Endothelial cell of umbilical vein (primary cell): ENCODE measurements at regions not wholly inside any gene's neighbourhood (a gene's known extent, or its start where the extent isn't known, plus 50 kb on each side); places are given as distances from the start of the nearest gene placed in this dataset.

ENCODE experiments used
- BruUV-seq: library from RNA; stranded (reverse); fragments of 400-500 nt; replicated peaks from 2 replicates; lab custom pipeline; 2021; lab: Mats Ljungman, UMichigan
- CTCF ChIA-PET: fragments of 300-600, 350-600 bp; sonication (Branson Sonifier 250); formaldehyde crosslinking; loops from one replicate; lab custom pipeline; 2021; ENCODE audit warnings: antibody characterized with exemption, inconsistent platforms; lab: Charles Lee
- POLR2A ChIA-PET: fragments of 300-600, 350-600 bp; sonication (Branson Sonifier 250); formaldehyde crosslinking; loops from one replicate; lab custom pipeline; 2021; ENCODE audit warnings: antibody characterized with exemption, inconsistent platforms; lab: Charles Lee
- DNase-seq: peaks from one replicate; pipeline ENCODE4 v3.0.0-alpha.2; 2011; ENCODE audit warnings: low read depth, low spot score
- FAIRE-seq: peaks from 2 replicates; lab custom pipeline; 2011; peaks lifted over from hg19 to GRCh38; lab: Jason Lieb, UNC
- H2AFZ ChIP-seq: 2 replicates; pipeline ENCODE4 v1.6.0; 2012; ENCODE audit warnings: low read depth, low read length, control low read depth, inconsistent platforms
- H3K27ac ChIP-seq: 2 replicates; pipeline ENCODE4 v1.5.1; 2011; ENCODE audit warnings: low read depth, mild to moderate bottlenecking, control low read depth, low read length, moderate library complexity; ENCODE audit not compliant: insufficient read depth
- H3K27me3 ChIP-seq, 2 experiments: 2 replicates each; pipeline versions ENCODE4 v1.6.0 to v1.6.1; 2011; ENCODE audit warnings: low read length in 2 of 2, mixed read lengths in 1 of 2; ENCODE audit not compliant: control insufficient read depth in 2 of 2, insufficient read depth in 2 of 2
- H3K36me3 ChIP-seq, 2 experiments: 2 replicates in 1 of 2; 3 replicates in 1 of 2; pipeline ENCODE4 v1.5.1; 2011; ENCODE audit warnings: low read length in 2 of 2, mild to moderate bottlenecking in 1 of 2, moderate library complexity in 1 of 2; ENCODE audit not compliant: control insufficient read depth in 2 of 2, insufficient read depth in 2 of 2; ENCODE audit errors: extremely low read depth in 1 of 2
- H3K4me1 ChIP-seq: 3 replicates; pipeline ENCODE4 v1.5.1; 2011; ENCODE audit warnings: mild to moderate bottlenecking, low read length; ENCODE audit not compliant: control insufficient read depth, insufficient read depth; ENCODE audit errors: extremely low read depth
- H3K4me2 ChIP-seq: 2 replicates; pipeline ENCODE4 v1.6.1; 2011; ENCODE audit warnings: low read length, control low read depth, mixed read lengths; ENCODE audit not compliant: insufficient read depth
- H3K4me3 ChIP-seq, 3 experiments: fragments of 200-600 bp in 1 of 3; sonication (generic), shearing (Covaris generic) in 1 of 3; replicated peaks in 1 of 3; 2 replicates each; pipeline ENCODE4 v1.5.1; 2011 to 2016; ENCODE audit warnings: control low read depth in 3 of 3, low read length in 3 of 3, mild to moderate bottlenecking in 2 of 3, inconsistent platforms in 1 of 3, low read depth in 1 of 3, moderate library complexity in 1 of 3; ENCODE audit not compliant: insufficient read depth in 1 of 3
- H3K79me2 ChIP-seq: 2 replicates; pipeline ENCODE4 v1.6.0; 2012; ENCODE audit warnings: low read length, inconsistent platforms; ENCODE audit not compliant: control insufficient read depth, insufficient read depth
- H3K9ac ChIP-seq: replicated peaks from 2 replicates; pipeline ENCODE3; 2011; ENCODE audit warnings: low read length, control low read depth; ENCODE audit not compliant: insufficient read depth; ENCODE audit errors: extremely low read depth
- H3K9me1 ChIP-seq: replicated peaks from 3 replicates; pipeline ENCODE4 v1.6.0; 2011; ENCODE audit warnings: mild to moderate bottlenecking, low read length; ENCODE audit not compliant: control insufficient read depth, insufficient read depth; ENCODE audit errors: extremely low read depth
- H3K9me3 ChIP-seq: replicated peaks from 2 replicates; pipeline ENCODE4 v1.5.1; 2012; ENCODE audit warnings: low read length, inconsistent platforms; ENCODE audit not compliant: control insufficient read depth, insufficient read depth
- H4K20me1 ChIP-seq: replicated peaks from 2 replicates; pipeline ENCODE3; 2011; ENCODE audit warnings: mild to moderate bottlenecking, low read length; ENCODE audit not compliant: control insufficient read depth, insufficient read depth; ENCODE audit errors: extremely low read depth
- EZH2 ChIP-seq: IDR thresholded peaks from 2 replicates; pipeline ENCODE4 v1.6.1; 2012; ENCODE audit warnings: borderline replicate concordance, low read depth, mild to moderate bottlenecking, moderate library complexity, low read length, inconsistent platforms; ENCODE audit not compliant: severe bottlenecking
- FOS ChIP-seq: IDR thresholded peaks from 2 replicates; pipeline ENCODE4 v1.6.1; 2011; ENCODE audit warnings: mild to moderate bottlenecking, low read length, moderate library complexity, borderline replicate concordance; ENCODE audit not compliant: insufficient read depth
- GATA2 ChIP-seq: IDR thresholded peaks from 2 replicates; pipeline ENCODE4 v1.7.0; 2011; ENCODE audit warnings: low read depth, mild to moderate bottlenecking, moderate library complexity, mixed read lengths, low read length; ENCODE audit not compliant: insufficient read length, insufficient read depth
- JUN ChIP-seq: IDR thresholded peaks from 2 replicates; pipeline ENCODE4 v1.6.1; 2011; ENCODE audit warnings: borderline replicate concordance, low read depth; ENCODE audit not compliant: insufficient read length, insufficient read depth
- MYC ChIP-seq: IDR thresholded peaks from one replicate; pipeline ENCODE4 v1.6.1; 2011; ENCODE audit warnings: mild to moderate bottlenecking, low read depth, low read length
- POLR2A ChIP-seq: IDR thresholded peaks from 2 replicates; pipeline ENCODE4 v1.6.1; 2012; ENCODE audit warnings: low read depth, mild to moderate bottlenecking, control low read depth, low read length
- POLR2AphosphoS5 ChIP-seq: IDR thresholded peaks from 2 replicates; pipeline ENCODE4 v1.6.1; 2012; ENCODE audit warnings: low read depth, mild to moderate bottlenecking, control low read depth, low read length, moderate library complexity; ENCODE audit not compliant: insufficient read depth
- dilution Hi-C: fragments of 300-500 bp; cut with MboI; formaldehyde crosslinking; loops from one replicate; pipeline ENCODE4 v1.15.0; 2019; ENCODE audit warnings: low sequenced_read_pairs; ENCODE audit not compliant: extremely low pct_ligation_motif_present
- intact Hi-C: fragments of 100-400 bp; cut with micrococcal nuclease; formaldehyde crosslinking; loops from one replicate; pipeline ENCODE4 v1.10.0; 2022
- TF ChIP-seq, protein P1 (sequence below): IDR thresholded peaks from 2 replicates; pipeline ENCODE4 v1.6.1; 2011; ENCODE audit not compliant: insufficient read depth, insufficient read length
- TF ChIP-seq, protein P2 (sequence below), 2 donors: IDR thresholded peaks; 1 replicate in 1 of 2; 2 replicates in 1 of 2; pipeline ENCODE4 v1.5.1; 2011; ENCODE audit warnings: low read length in 2 of 2, mild to moderate bottlenecking in 2 of 2, moderate library complexity in 2 of 2, control low read depth in 1 of 2, inconsistent platforms in 1 of 2, low read depth in 1 of 2; ENCODE audit not compliant: insufficient read depth in 1 of 2; ENCODE audit errors: extremely low read depth in 1 of 2

- no peak for DNase-seq
- Histone ChIP-seq H3K36me3 (no peaks in the 10 kb centered on the region), H3K27ac (no peak overlapping the region), H2AFZ (no peak overlapping the region), H3K9me1 (no peaks in the 10 kb centered on the region), H3K79me2 (no peaks in the 10 kb centered on the region), H3K4me2 (no peak overlapping the region), H3K9ac (no peak overlapping the region), H4K20me1 (no peaks in the 10 kb centered on the region), H3K27me3 (no peaks in the 10 kb centered on the region), H3K4me1 (no peaks in the 10 kb centered on the region), H3K9me3 (no peaks in the 10 kb centered on the region), H3K4me3 (no peak overlapping the region)
- ChIA-PET POLR2A (no interaction called here), CTCF (interaction anchor here (1.2 kb wide), 1 partner anchor 44 kb away, joined by 3 read pairs; no protein-coding TSS in a partner anchor)
- TF ChIP-seq, protein P1, sequence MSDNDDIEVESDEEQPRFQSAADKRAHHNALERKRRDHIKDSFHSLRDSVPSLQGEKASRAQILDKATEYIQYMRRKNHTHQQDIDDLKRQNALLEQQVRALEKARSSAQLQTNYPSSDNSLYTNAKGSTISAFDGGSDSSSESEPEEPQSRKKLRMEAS, result no peak
- TF ChIP-seq POLR2A, result no peak
- TF ChIP-seq EZH2, result no peak
- no peak for TF ChIP-seq GATA2
- TF ChIP-seq, protein P2, sequence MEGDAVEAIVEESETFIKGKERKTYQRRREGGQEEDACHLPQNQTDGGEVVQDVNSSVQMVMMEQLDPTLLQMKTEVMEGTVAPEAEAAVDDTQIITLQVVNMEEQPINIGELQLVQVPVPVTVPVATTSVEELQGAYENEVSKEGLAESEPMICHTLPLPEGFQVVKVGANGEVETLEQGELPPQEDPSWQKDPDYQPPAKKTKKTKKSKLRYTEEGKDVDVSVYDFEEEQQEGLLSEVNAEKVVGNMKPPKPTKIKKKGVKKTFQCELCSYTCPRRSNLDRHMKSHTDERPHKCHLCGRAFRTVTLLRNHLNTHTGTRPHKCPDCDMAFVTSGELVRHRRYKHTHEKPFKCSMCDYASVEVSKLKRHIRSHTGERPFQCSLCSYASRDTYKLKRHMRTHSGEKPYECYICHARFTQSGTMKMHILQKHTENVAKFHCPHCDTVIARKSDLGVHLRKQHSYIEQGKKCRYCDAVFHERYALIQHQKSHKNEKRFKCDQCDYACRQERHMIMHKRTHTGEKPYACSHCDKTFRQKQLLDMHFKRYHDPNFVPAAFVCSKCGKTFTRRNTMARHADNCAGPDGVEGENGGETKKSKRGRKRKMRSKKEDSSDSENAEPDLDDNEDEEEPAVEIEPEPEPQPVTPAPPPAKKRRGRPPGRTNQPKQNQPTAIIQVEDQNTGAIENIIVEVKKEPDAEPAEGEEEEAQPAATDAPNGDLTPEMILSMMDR (IDR thresholded peaks at IDR 0.05; ENCODE audit: extremely low read depth in 1 of 2, insufficient read depth in 1 of 2, low read depth in 1 of 2, low read length in 2 of 2), result no peak
- no peak for TF ChIP-seq POLR2AphosphoS5
- TF ChIP-seq JUN, result no peak
- TF ChIP-seq MYC, result no peak
- TF ChIP-seq FOS, result no peak
- intact Hi-C loops, result no loop called here
- no TSS peak for BruUV-seq
- dilution Hi-C loops, result no loop called here
- FAIRE-seq, result no peak
Observed at GRCh38 chr13:105956921-105957320, 578.5 kb downstream of the EFNB2 start.
